ENCODE measurements at regions not wholly inside any gene's neighbourhood (a gene's known extent, or its start where the extent isn't known, plus 50 kb on each side); places are given as distances from the start of the nearest gene placed in this dataset.
"Not testable (repeated sequence)": the region's sequence is repeated elsewhere in the genome, so short reads cannot be mapped to it uniquely, and the experiment has no call there.

DNA sequence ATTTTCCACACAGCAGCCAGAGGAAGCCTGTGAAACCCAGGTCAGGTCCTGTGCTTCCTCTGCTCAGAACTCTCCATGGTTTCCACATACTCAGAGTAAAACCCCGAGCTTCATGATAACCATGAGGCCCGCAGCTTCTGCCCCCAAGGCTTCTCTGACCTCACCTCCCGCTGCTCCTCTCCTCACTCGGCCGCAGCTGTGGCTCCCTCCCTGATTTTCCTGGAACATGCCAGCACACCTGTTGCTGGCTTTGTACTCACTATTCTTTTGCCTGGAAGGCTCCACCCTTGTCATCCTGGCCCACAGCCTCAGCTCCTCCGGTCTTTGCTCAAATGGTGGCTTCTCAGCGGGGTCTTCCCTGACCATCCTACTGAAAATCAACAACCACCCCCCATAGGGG, 341.7 kb downstream of the PREX1 start:
- no peak for TF ChIP-seq MYC (IDR thresholded peaks at IDR 0.05; ENCODE audit: low read depth, low read length)
- TF ChIP-seq, protein P1, sequence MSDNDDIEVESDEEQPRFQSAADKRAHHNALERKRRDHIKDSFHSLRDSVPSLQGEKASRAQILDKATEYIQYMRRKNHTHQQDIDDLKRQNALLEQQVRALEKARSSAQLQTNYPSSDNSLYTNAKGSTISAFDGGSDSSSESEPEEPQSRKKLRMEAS (IDR thresholded peaks at IDR 0.05; ENCODE audit: low read depth, low read length) = no peak
- no peak overlapping the region for H3K4me3 ChIP-seq (ENCODE audit: low read depth, low read length)
- DNase-seq (ENCODE audit: low read depth) = no peak

DNA sequence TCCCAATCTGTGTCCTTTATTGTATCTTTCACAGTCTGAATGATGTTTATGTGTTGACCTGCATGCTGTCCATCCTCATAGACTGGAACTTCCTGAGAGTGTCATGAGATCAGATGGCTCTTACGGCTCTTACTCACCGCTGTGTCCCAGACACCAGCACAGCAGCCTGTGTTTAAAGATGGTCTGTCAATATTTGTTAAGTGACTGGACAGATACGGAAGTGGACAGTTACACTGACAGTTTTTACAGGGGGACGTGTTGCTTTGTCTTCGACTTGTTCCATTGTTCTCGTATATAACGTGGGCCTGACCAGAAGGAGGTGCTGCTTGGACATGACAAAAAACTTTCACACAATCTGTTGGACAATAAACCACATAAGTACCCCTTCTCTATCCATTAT, 342.6 kb downstream of the PREX1 start:
- not testable (repeated sequence) for H3K4me3 ChIP-seq (ENCODE audit: low read depth, low read length); DNase-seq (ENCODE audit: low read depth)

DNA sequence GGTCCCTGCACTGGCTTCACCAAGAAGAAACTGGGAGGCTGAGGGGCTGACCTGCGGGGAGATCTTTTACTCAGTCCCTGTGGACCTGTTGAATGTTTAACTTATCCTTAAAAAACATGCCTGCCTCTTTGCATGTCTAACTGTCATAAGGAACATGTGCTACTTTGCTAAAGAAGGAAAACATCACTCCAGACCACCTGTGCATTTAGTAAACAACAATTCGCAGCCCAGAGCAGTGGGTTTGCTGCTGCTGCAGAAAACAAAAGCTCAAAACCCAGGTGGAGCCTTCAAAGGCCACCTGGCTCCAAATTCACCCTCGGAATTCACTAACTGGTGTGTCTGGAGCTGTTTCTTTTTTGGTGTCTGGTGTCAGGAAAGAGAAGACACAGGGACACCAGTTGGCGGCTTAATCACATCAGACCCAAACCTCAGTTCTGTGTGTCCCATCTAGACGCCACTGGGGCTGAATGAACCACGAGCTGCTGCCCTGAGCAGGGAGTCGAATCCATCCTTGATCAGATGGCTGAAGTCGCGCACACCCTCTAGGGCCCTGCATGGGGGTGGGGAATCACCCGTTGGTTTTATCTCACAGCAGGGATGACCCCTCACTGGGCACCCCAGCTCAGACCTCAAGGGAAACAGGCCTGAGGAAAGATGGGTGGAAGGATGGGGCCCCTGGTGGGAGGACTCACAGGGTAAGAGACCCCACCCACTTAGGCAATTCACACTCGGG, 344.3 kb downstream of the PREX1 start:
- no peak for DNase-seq (ENCODE audit: low read depth)
- TF ChIP-seq, protein P2, sequence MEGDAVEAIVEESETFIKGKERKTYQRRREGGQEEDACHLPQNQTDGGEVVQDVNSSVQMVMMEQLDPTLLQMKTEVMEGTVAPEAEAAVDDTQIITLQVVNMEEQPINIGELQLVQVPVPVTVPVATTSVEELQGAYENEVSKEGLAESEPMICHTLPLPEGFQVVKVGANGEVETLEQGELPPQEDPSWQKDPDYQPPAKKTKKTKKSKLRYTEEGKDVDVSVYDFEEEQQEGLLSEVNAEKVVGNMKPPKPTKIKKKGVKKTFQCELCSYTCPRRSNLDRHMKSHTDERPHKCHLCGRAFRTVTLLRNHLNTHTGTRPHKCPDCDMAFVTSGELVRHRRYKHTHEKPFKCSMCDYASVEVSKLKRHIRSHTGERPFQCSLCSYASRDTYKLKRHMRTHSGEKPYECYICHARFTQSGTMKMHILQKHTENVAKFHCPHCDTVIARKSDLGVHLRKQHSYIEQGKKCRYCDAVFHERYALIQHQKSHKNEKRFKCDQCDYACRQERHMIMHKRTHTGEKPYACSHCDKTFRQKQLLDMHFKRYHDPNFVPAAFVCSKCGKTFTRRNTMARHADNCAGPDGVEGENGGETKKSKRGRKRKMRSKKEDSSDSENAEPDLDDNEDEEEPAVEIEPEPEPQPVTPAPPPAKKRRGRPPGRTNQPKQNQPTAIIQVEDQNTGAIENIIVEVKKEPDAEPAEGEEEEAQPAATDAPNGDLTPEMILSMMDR (IDR thresholded peaks at IDR 0.05; ENCODE audit: low read depth, low read length) = no peak
- TF ChIP-seq MYC (IDR thresholded peaks at IDR 0.05; ENCODE audit: low read depth, low read length) = no peak

DNA sequence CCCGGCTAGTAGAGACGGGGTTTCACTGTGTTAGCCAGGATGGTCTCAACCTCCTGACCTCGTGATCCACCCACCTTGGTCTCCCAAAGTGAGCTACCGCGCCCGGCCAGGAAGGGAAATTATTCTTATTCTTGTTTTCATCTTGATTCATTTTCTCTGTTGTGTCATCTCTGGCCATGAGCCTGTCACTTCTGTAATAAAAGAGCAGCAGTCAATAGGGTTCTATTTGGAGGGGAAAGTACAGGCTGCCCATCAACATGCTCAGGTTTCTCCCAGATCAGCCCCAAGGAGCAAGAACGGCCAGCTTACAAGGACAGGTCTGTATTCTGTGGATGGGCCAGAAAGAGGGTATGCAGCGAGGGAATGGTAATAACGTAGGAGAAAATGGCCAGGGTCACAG, 345.0 kb downstream of the PREX1 start:
- H3K4me3 ChIP-seq (ENCODE audit: low read depth, low read length) = no peak overlapping the region
- no peak for DNase-seq (ENCODE audit: low read depth)

More for the DNA sequence above, 344.3 kb downstream of the PREX1 start:
- H3K4me3 ChIP-seq (ENCODE audit: low read depth, low read length) = no peak overlapping the region

DNA sequence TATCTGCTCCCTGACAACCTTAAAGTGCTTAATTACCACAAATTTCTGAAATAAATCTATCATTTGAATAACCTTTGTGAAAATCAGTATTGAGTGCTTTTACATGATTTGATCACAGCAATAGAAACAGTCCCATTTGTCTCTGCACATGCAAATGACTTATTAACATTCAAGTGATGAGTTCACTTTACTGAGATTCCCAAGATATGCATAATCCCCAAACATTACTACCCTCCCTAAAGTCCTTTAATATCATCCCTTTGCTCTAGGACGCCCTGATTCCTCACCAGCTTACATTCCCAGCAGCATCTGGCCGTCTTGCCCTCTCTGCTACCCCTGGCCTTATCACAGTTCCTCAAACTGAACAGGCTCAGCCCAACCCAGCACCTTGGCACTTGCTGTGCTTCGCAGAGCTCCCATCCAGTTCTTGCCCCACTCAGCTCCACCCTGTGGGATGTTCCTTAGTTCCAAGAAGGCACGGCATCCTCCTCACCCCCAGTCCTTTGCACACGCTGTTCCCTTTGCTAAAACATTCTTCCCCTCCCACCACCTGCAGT, 347.5 kb downstream of the PREX1 start:
- TF ChIP-seq POLR2A (IDR thresholded peaks at IDR 0.05; ENCODE audit: extremely low read depth, insufficient read length) (no peak), MYC (IDR thresholded peaks at IDR 0.05; ENCODE audit: low read depth, low read length) (no peak)
- TF ChIP-seq, protein P1 (IDR thresholded peaks at IDR 0.05; ENCODE audit: low read depth, low read length) = no peak
- TF ChIP-seq, protein P2 (IDR thresholded peaks at IDR 0.05; ENCODE audit: low read depth, low read length) = no peak
- no peak overlapping the region for H3K4me3 ChIP-seq (ENCODE audit: low read depth, low read length)
- DNase-seq (ENCODE audit: low read depth) = no peak

More for the DNA sequence above, 345.0 kb downstream of the PREX1 start:
- TF ChIP-seq MYC (IDR thresholded peaks at IDR 0.05; ENCODE audit: low read depth, low read length) (no peak), POLR2A (IDR thresholded peaks at IDR 0.05; ENCODE audit: extremely low read depth, insufficient read length) (no peak)
- TF ChIP-seq, protein P2 (IDR thresholded peaks at IDR 0.05; ENCODE audit: low read depth, low read length) = no peak
- TF ChIP-seq, protein P1 (IDR thresholded peaks at IDR 0.05; ENCODE audit: low read depth, low read length) = no peak

DNA sequence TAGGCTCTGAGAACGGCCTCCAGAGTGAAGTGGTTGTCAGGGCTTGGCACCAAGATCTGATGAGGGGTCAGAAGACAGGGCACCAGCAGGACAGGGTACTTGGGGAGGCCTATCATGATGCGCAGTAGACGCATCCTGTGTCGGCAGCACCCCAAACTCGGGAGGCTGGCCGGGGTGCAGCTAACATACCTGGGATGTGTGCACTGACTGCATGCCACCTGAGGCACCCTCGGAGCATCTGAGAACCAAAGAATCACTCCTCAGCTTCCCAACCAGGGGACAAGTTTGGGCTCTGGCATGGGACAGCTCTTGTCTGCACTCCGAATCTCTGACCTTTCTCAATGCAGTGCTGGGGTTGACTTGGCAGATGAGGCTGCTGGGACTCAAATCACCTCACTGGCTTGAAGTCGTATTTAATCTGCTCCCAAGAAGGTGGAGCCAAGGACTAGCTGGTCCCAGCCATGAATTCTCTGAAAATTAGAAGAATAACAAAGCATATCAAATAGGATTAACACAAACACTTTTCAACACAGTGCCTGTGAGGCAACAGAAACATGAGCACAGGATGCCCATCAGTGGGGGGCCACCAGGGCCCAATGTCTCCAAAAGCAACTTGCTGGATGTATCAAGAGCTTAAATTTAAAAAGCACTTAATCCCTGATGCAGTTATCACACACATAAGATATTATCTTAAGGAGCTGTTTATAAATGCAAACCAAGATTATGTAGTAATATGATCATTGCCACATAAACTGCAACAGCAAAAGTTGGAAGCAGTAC, 348.8 kb downstream of the PREX1 start:
- TF ChIP-seq, protein P1 (IDR thresholded peaks at IDR 0.05; ENCODE audit: low read depth, low read length) = no peak
- TF ChIP-seq, protein P2 (IDR thresholded peaks at IDR 0.05; ENCODE audit: low read depth, low read length) = no peak
- TF ChIP-seq POLR2A (IDR thresholded peaks at IDR 0.05; ENCODE audit: extremely low read depth, insufficient read length) (no peak), MYC (IDR thresholded peaks at IDR 0.05; ENCODE audit: low read depth, low read length) (no peak)
- no peak for DNase-seq (ENCODE audit: low read depth)
- no peak overlapping the region for H3K4me3 ChIP-seq (ENCODE audit: low read depth, low read length)
